Caco-2 (cell line): ENCODE measurements at regions not wholly inside any gene's neighbourhood (a gene's known extent, or its start where the extent isn't known, plus 50 kb on each side); places are given as distances from the start of the nearest gene placed in this dataset.

ENCODE experiments used
- BruUV-seq: library from RNA; stranded (reverse); fragments of 400-500 nt; replicated peaks from 2 replicates; lab custom pipeline; 2021; lab: Mats Ljungman, UMichigan
- CTCF ChIA-PET: fragments of 300-600 bp; sonication (Branson Sonifier 250); formaldehyde crosslinking; loops from one replicate; lab custom pipeline; 2022; ENCODE audit warnings: antibody characterized with exemption; lab: Charles Lee
- POLR2A ChIA-PET: fragments of 300-600 bp; sonication (Branson Sonifier 250); formaldehyde crosslinking; loops from one replicate; lab custom pipeline; 2022; ENCODE audit warnings: antibody characterized with exemption; lab: Charles Lee
- DNase-seq, 2 experiments: peaks; one replicate each; pipeline versions ENCODE4 v3.0.0 to v3.0.0-alpha.2; 2020 to 2022
- H3K27me3 ChIP-seq: replicated peaks from 2 replicates; pipeline ENCODE4 v1.6.0; 2011; ENCODE audit warnings: low read length; ENCODE audit not compliant: control insufficient read depth, insufficient read depth
- H3K36me3 ChIP-seq: 2 replicates; pipeline ENCODE4 v1.5.1; 2011; ENCODE audit warnings: low read length; ENCODE audit not compliant: control insufficient read depth, insufficient read depth
- H3K4me1 ChIP-seq: fragments of 250-450 bp; sonication (Bioruptor Pico); 2 replicates; pipeline ENCODE4 v1.5.1; 2020; ENCODE audit warnings: mild to moderate bottlenecking
- H3K4me3 ChIP-seq: 2 replicates; pipeline ENCODE4 v1.5.1; 2011; ENCODE audit warnings: low read depth, mild to moderate bottlenecking, control low read depth, low read length
- H3K9me3 ChIP-seq: fragments of 250-450 bp; sonication (Bioruptor Pico); 2 replicates; pipeline ENCODE4 v1.5.1; 2020; ENCODE audit warnings: mild to moderate bottlenecking, moderate library complexity
- H3K27ac Mint-ChIP-seq: one replicate; pipeline ENCODE4 v1.8.0; 2022; ENCODE audit warnings: mixed read lengths; ENCODE audit not compliant: unreplicated experiment
- H3K27me3 Mint-ChIP-seq: one replicate; pipeline ENCODE4 v1.8.0; 2022; ENCODE audit warnings: mixed read lengths; ENCODE audit not compliant: insufficient read depth, unreplicated experiment
- H3K36me3 Mint-ChIP-seq: one replicate; pipeline ENCODE4 v1.8.0; 2022; ENCODE audit warnings: mild to moderate bottlenecking, mixed read lengths; ENCODE audit not compliant: insufficient read depth, unreplicated experiment
- H3K4me1 Mint-ChIP-seq: one replicate; pipeline ENCODE4 v1.8.0; 2022; ENCODE audit warnings: low read depth, mixed read lengths; ENCODE audit not compliant: unreplicated experiment
- H3K4me3 Mint-ChIP-seq: one replicate; pipeline ENCODE4 v1.8.0; 2022; ENCODE audit warnings: mild to moderate bottlenecking, moderate library complexity, mixed read lengths; ENCODE audit not compliant: unreplicated experiment
- H3K9me3 Mint-ChIP-seq: one replicate; pipeline ENCODE4 v1.8.0; 2022; ENCODE audit warnings: mixed read lengths; ENCODE audit not compliant: unreplicated experiment
- intact Hi-C: fragments of 100-400 bp; cut with micrococcal nuclease; formaldehyde crosslinking; loops from one replicate; pipeline ENCODE4 v1.10.0; 2022; ENCODE audit not compliant: unreplicated experiment
- TF ChIP-seq, protein P1 (sequence below), 2 experiments: fragments of 200-600 bp in 1 of 2; IDR thresholded peaks; 1 replicate in 1 of 2; 2 replicates in 1 of 2; pipeline versions ENCODE4 v1.5.1 to v1.8.0; 2011 to 2022; ENCODE audit warnings: antibody characterized with exemption in 1 of 2, control low read depth in 1 of 2, inconsistent platforms in 1 of 2, low read depth in 1 of 2, low read length in 1 of 2, mild to moderate bottlenecking in 1 of 2, moderate library complexity in 1 of 2; ENCODE audit not compliant: insufficient read depth in 1 of 2, severe bottlenecking in 1 of 2, unreplicated experiment in 1 of 2

DNA sequence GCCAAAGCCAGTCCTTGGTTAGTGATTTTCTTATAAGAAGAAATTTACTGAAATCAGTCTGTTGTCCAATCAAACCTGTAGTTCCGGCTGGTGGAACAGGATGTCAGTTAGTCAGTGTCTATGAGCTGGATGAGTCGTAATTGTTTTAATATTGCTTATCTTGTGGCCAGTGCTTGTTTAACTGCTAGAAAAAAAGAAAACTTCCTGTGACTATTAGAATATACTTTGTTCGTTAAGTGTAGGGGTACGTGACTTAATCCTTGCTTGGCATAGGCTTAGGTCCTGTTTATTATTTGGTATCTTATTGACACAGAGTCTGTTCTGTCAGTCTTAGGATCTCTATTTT is 1484.8 kb upstream of the MIR17HG start:
- no peaks in the 10 kb centered on the region for H3K27me3 ChIP-seq
- H3K9me3 Mint-ChIP-seq, result no peaks in the 10 kb centered on the region
- H3K4me3 Mint-ChIP-seq, result no peak overlapping the region
- TF ChIP-seq, protein P1, sequence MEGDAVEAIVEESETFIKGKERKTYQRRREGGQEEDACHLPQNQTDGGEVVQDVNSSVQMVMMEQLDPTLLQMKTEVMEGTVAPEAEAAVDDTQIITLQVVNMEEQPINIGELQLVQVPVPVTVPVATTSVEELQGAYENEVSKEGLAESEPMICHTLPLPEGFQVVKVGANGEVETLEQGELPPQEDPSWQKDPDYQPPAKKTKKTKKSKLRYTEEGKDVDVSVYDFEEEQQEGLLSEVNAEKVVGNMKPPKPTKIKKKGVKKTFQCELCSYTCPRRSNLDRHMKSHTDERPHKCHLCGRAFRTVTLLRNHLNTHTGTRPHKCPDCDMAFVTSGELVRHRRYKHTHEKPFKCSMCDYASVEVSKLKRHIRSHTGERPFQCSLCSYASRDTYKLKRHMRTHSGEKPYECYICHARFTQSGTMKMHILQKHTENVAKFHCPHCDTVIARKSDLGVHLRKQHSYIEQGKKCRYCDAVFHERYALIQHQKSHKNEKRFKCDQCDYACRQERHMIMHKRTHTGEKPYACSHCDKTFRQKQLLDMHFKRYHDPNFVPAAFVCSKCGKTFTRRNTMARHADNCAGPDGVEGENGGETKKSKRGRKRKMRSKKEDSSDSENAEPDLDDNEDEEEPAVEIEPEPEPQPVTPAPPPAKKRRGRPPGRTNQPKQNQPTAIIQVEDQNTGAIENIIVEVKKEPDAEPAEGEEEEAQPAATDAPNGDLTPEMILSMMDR (IDR thresholded peaks at IDR 0.05; ENCODE audit: insufficient read depth in 1 of 2, low read depth in 1 of 2, low read length in 1 of 2, severe bottlenecking in 1 of 2, unreplicated experiment in 1 of 2), result no peak
- intact Hi-C loops, result no loop called here
- H3K9me3 ChIP-seq, result no peaks in the 10 kb centered on the region
- ChIA-PET CTCF (no interaction called here), POLR2A (no interaction called here)
- no peaks in the 10 kb centered on the region for H3K36me3 ChIP-seq
- H3K36me3 Mint-ChIP-seq, result no peaks in the 10 kb centered on the region
- no peak for DNase-seq
- H3K27ac Mint-ChIP-seq, result no peak overlapping the region
- no peak overlapping the region for H3K4me3 ChIP-seq
- H3K4me1 Mint-ChIP-seq, result no peaks in the 10 kb centered on the region
- H3K4me1 ChIP-seq, result no peaks in the 10 kb centered on the region
- no peaks in the 10 kb centered on the region for H3K27me3 Mint-ChIP-seq
- no TSS peak for BruUV-seq

- CTCF ChIA-PET, result no interaction called here
- Histone ChIP-seq H3K9me3 (no peaks in the 10 kb centered on the region), H3K4me1 (no peaks in the 10 kb centered on the region), H3K4me3 (no peak overlapping the region), H3K27me3 (no peaks in the 10 kb centered on the region), H3K36me3 (no peaks in the 10 kb centered on the region)
- intact Hi-C loops, result no loop called here
- TF ChIP-seq, protein P1 (IDR thresholded peaks at IDR 0.05; ENCODE audit: insufficient read depth in 1 of 2, low read depth in 1 of 2, low read length in 1 of 2, severe bottlenecking in 1 of 2, unreplicated experiment in 1 of 2), result no peak
- Mint-ChIP-seq H3K9me3 (no peaks in the 10 kb centered on the region), H3K27me3 (no peaks in the 10 kb centered on the region), H3K4me1 (no peaks in the 10 kb centered on the region), H3K27ac (no peak overlapping the region), H3K4me3 (no peak overlapping the region), H3K36me3 (no peaks in the 10 kb centered on the region)
- POLR2A ChIA-PET, result no interaction called here
- DNase-seq, result no peak
- BruUV-seq, result no TSS peak
These were observed 1482.1 kb upstream of the MIR17HG start for GRCh38 chr13:89865164-89866064.

DNA sequence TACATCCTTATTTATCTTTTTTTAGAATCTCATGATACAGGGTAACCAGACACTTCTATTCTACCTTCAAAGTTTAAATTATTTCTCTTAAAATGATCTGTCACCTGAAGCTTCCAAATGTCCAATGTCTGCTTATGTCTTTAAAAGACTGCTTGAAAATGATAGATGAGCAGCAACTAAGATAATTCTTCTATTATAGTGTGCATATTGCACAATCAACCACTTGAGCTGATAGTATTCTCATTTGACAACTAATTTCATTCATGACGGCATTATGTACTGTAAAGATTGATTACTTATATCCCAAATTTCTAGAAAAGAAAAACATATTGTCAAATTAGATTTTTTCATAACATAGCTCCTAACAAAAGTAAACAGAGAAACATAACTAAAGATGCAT is 1478.2 kb upstream of the MIR17HG start:
- H3K4me3 Mint-ChIP-seq, result no peak overlapping the region
- H3K27me3 ChIP-seq, result no peaks in the 10 kb centered on the region
- H3K36me3 Mint-ChIP-seq, result no peaks in the 10 kb centered on the region
- no peaks in the 10 kb centered on the region for H3K4me1 ChIP-seq
- ChIA-PET POLR2A (no interaction called here), CTCF (no interaction called here)
- no peak overlapping the region for H3K27ac Mint-ChIP-seq
- intact Hi-C loops, result no loop called here
- TF ChIP-seq, protein P1 (IDR thresholded peaks at IDR 0.05; ENCODE audit: insufficient read depth in 1 of 2, low read depth in 1 of 2, low read length in 1 of 2, severe bottlenecking in 1 of 2, unreplicated experiment in 1 of 2), result no peak
- no peaks in the 10 kb centered on the region for H3K9me3 ChIP-seq
- no TSS peak for BruUV-seq
- no peak overlapping the region for H3K4me3 ChIP-seq
- H3K36me3 ChIP-seq, result no peaks in the 10 kb centered on the region
- no peaks in the 10 kb centered on the region for H3K9me3 Mint-ChIP-seq
- H3K4me1 Mint-ChIP-seq, result no peaks in the 10 kb centered on the region
- no peak for DNase-seq
- H3K27me3 Mint-ChIP-seq, result no peaks in the 10 kb centered on the region
